Endothelial cell of umbilical vein (primary cell): ENCODE measurements at regions not wholly inside any gene's neighbourhood (a gene's known extent, or its start where the extent isn't known, plus 50 kb on each side); places are given as distances from the start of the nearest gene placed in this dataset.

Experiments
- BruUV-seq: library from RNA; stranded (reverse); fragments of 400-500 nt; replicated peaks from 2 replicates; lab custom pipeline; 2021; lab: Mats Ljungman, UMichigan
- CTCF ChIA-PET: fragments of 300-600, 350-600 bp; sonication (Branson Sonifier 250); formaldehyde crosslinking; loops from one replicate; lab custom pipeline; 2021; ENCODE audit warnings: antibody characterized with exemption, inconsistent platforms; lab: Charles Lee
- POLR2A ChIA-PET: fragments of 300-600, 350-600 bp; sonication (Branson Sonifier 250); formaldehyde crosslinking; loops from one replicate; lab custom pipeline; 2021; ENCODE audit warnings: antibody characterized with exemption, inconsistent platforms; lab: Charles Lee
- DNase-seq: peaks from one replicate; pipeline ENCODE4 v3.0.0-alpha.2; 2011; ENCODE audit warnings: low read depth, low spot score
- FAIRE-seq: peaks from 2 replicates; lab custom pipeline; 2011; peaks lifted over from hg19 to GRCh38; lab: Jason Lieb, UNC
- H2AFZ ChIP-seq: 2 replicates; pipeline ENCODE4 v1.6.0; 2012; ENCODE audit warnings: low read depth, low read length, control low read depth, inconsistent platforms
- H3K27ac ChIP-seq: 2 replicates; pipeline ENCODE4 v1.5.1; 2011; ENCODE audit warnings: low read depth, mild to moderate bottlenecking, control low read depth, low read length, moderate library complexity; ENCODE audit not compliant: insufficient read depth
- H3K27me3 ChIP-seq, 2 experiments: 2 replicates each; pipeline versions ENCODE4 v1.6.0 to v1.6.1; 2011; ENCODE audit warnings: low read length in 2 of 2, mixed read lengths in 1 of 2; ENCODE audit not compliant: control insufficient read depth in 2 of 2, insufficient read depth in 2 of 2
- H3K36me3 ChIP-seq, 2 experiments: 2 replicates in 1 of 2; 3 replicates in 1 of 2; pipeline ENCODE4 v1.5.1; 2011; ENCODE audit warnings: low read length in 2 of 2, mild to moderate bottlenecking in 1 of 2, moderate library complexity in 1 of 2; ENCODE audit not compliant: control insufficient read depth in 2 of 2, insufficient read depth in 2 of 2; ENCODE audit errors: extremely low read depth in 1 of 2
- H3K4me1 ChIP-seq: 3 replicates; pipeline ENCODE4 v1.5.1; 2011; ENCODE audit warnings: mild to moderate bottlenecking, low read length; ENCODE audit not compliant: control insufficient read depth, insufficient read depth; ENCODE audit errors: extremely low read depth
- H3K4me2 ChIP-seq: 2 replicates; pipeline ENCODE4 v1.6.1; 2011; ENCODE audit warnings: low read length, control low read depth, mixed read lengths; ENCODE audit not compliant: insufficient read depth
- H3K4me3 ChIP-seq, 3 experiments: fragments of 200-600 bp in 1 of 3; sonication (generic), shearing (Covaris generic) in 1 of 3; replicated peaks in 1 of 3; 2 replicates each; pipeline ENCODE4 v1.5.1; 2011 to 2016; ENCODE audit warnings: control low read depth in 3 of 3, low read length in 3 of 3, mild to moderate bottlenecking in 2 of 3, inconsistent platforms in 1 of 3, low read depth in 1 of 3, moderate library complexity in 1 of 3; ENCODE audit not compliant: insufficient read depth in 1 of 3
- H3K79me2 ChIP-seq: 2 replicates; pipeline ENCODE4 v1.6.0; 2012; ENCODE audit warnings: low read length, inconsistent platforms; ENCODE audit not compliant: control insufficient read depth, insufficient read depth
- H3K9ac ChIP-seq: replicated peaks from 2 replicates; pipeline ENCODE3; 2011; ENCODE audit warnings: low read length, control low read depth; ENCODE audit not compliant: insufficient read depth; ENCODE audit errors: extremely low read depth
- H3K9me1 ChIP-seq: replicated peaks from 3 replicates; pipeline ENCODE4 v1.6.0; 2011; ENCODE audit warnings: mild to moderate bottlenecking, low read length; ENCODE audit not compliant: control insufficient read depth, insufficient read depth; ENCODE audit errors: extremely low read depth
- H3K9me3 ChIP-seq: replicated peaks from 2 replicates; pipeline ENCODE4 v1.5.1; 2012; ENCODE audit warnings: low read length, inconsistent platforms; ENCODE audit not compliant: control insufficient read depth, insufficient read depth
- H4K20me1 ChIP-seq: replicated peaks from 2 replicates; pipeline ENCODE3; 2011; ENCODE audit warnings: mild to moderate bottlenecking, low read length; ENCODE audit not compliant: control insufficient read depth, insufficient read depth; ENCODE audit errors: extremely low read depth
- CTCF ChIP-seq, 2 donors: IDR thresholded peaks; 1 replicate in 1 of 2; 2 replicates in 1 of 2; pipeline ENCODE4 v1.5.1; 2011; ENCODE audit warnings: low read length in 2 of 2, mild to moderate bottlenecking in 2 of 2, moderate library complexity in 2 of 2, control low read depth in 1 of 2, inconsistent platforms in 1 of 2, low read depth in 1 of 2; ENCODE audit not compliant: insufficient read depth in 1 of 2; ENCODE audit errors: extremely low read depth in 1 of 2
- EZH2 ChIP-seq: IDR thresholded peaks from 2 replicates; pipeline ENCODE4 v1.6.1; 2012; ENCODE audit warnings: borderline replicate concordance, low read depth, mild to moderate bottlenecking, moderate library complexity, low read length, inconsistent platforms; ENCODE audit not compliant: severe bottlenecking
- FOS ChIP-seq: IDR thresholded peaks from 2 replicates; pipeline ENCODE4 v1.6.1; 2011; ENCODE audit warnings: mild to moderate bottlenecking, low read length, moderate library complexity, borderline replicate concordance; ENCODE audit not compliant: insufficient read depth
- GATA2 ChIP-seq: IDR thresholded peaks from 2 replicates; pipeline ENCODE4 v1.7.0; 2011; ENCODE audit warnings: low read depth, mild to moderate bottlenecking, moderate library complexity, mixed read lengths, low read length; ENCODE audit not compliant: insufficient read length, insufficient read depth
- JUN ChIP-seq: IDR thresholded peaks from 2 replicates; pipeline ENCODE4 v1.6.1; 2011; ENCODE audit warnings: borderline replicate concordance, low read depth; ENCODE audit not compliant: insufficient read length, insufficient read depth
- MAX ChIP-seq: IDR thresholded peaks from 2 replicates; pipeline ENCODE4 v1.6.1; 2011; ENCODE audit not compliant: insufficient read depth, insufficient read length
- MYC ChIP-seq: IDR thresholded peaks from one replicate; pipeline ENCODE4 v1.6.1; 2011; ENCODE audit warnings: mild to moderate bottlenecking, low read depth, low read length
- POLR2A ChIP-seq: IDR thresholded peaks from 2 replicates; pipeline ENCODE4 v1.6.1; 2012; ENCODE audit warnings: low read depth, mild to moderate bottlenecking, control low read depth, low read length
- POLR2AphosphoS5 ChIP-seq: IDR thresholded peaks from 2 replicates; pipeline ENCODE4 v1.6.1; 2012; ENCODE audit warnings: low read depth, mild to moderate bottlenecking, control low read depth, low read length, moderate library complexity; ENCODE audit not compliant: insufficient read depth
- dilution Hi-C: fragments of 300-500 bp; cut with MboI; formaldehyde crosslinking; loops from one replicate; pipeline ENCODE4 v1.15.0; 2019; ENCODE audit warnings: low sequenced_read_pairs; ENCODE audit not compliant: extremely low pct_ligation_motif_present
- intact Hi-C: fragments of 100-400 bp; cut with micrococcal nuclease; formaldehyde crosslinking; loops from one replicate; pipeline ENCODE4 v1.10.0; 2022

- H3K4me1 ChIP-seq: peaks cover 6% of the 10 kb centered on the region
- no peaks in the 10 kb centered on the region for H4K20me1 ChIP-seq
- dilution Hi-C loops (no loop called here), intact Hi-C loops (no loop called here)
- POLR2A ChIA-PET: no interaction called here
- no peak overlapping the region for H2AFZ ChIP-seq
- no peaks in the 10 kb centered on the region for H3K79me2 ChIP-seq
- H3K4me3 ChIP-seq: no peak overlapping the region
- no peaks in the 10 kb centered on the region for H3K36me3 ChIP-seq
- no peak overlapping the region for H3K9ac ChIP-seq
- FAIRE-seq (no peak), DNase-seq (no peak)
- no peak overlapping the region for H3K4me2 ChIP-seq
- H3K9me1 ChIP-seq: no peaks in the 10 kb centered on the region
- CTCF ChIA-PET: no interaction called here
- BruUV-seq: no TSS peak
- no peak for TF ChIP-seq MYC
- no peak for TF ChIP-seq POLR2AphosphoS5
- no peak for TF ChIP-seq MAX
- no peak for TF ChIP-seq EZH2
- no peak for TF ChIP-seq POLR2A
- TF ChIP-seq GATA2: no peak
- TF ChIP-seq FOS: no peak
- TF ChIP-seq CTCF (IDR thresholded peaks at IDR 0.05; ENCODE audit: extremely low read depth in 1 of 2, insufficient read depth in 1 of 2, low read depth in 1 of 2, low read length in 2 of 2): no peak
- TF ChIP-seq JUN: no peak
- no peaks in the 10 kb centered on the region for H3K27me3 ChIP-seq
- no peaks in the 10 kb centered on the region for H3K9me3 ChIP-seq
- no peak overlapping the region for H3K27ac ChIP-seq
Observed at GRCh38 chr2:187989925-187990623, 301.6 kb upstream of the GULP1 start.
